Heart left ventricle (tissue), 16 donors: ENCODE measurements at regions not wholly inside any gene's neighbourhood (a gene's known extent, or its start where the extent isn't known, plus 50 kb on each side); places are given as distances from the start of the nearest gene placed in this dataset.

Source experiments
- ATAC-seq, 4 donors: fragments of 200-7000 bp; cut with Tn5 transposase; one replicate each; pipeline ENCODE4 v1.9.1; 2020 to 2022; ENCODE audit warnings: moderate library complexity in 4 of 4, mild to moderate bottlenecking in 3 of 4, moderate number of reproducible peaks in 1 of 4
- DNase-seq, 5 donors: peaks; one replicate each; pipeline ENCODE4 v3.0.0-alpha.2; 2020
- H3K27ac ChIP-seq, 12 donors: fragments of 200-600 bp; sonication (generic) in 4 of 12; one replicate each; pipeline versions ENCODE4 v1.5.0 to v1.8.0; 2016 to 2022; ENCODE audit warnings: mild to moderate bottlenecking in 2 of 12
- H3K27me3 ChIP-seq, 9 donors: fragments of 200-600 bp; sonication (generic) in 2 of 9; one replicate each; pipeline versions ENCODE4 v1.5.1 to v1.8.0; 2016 to 2022; ENCODE audit warnings: mild to moderate bottlenecking in 3 of 9
- H3K36me3 ChIP-seq, 9 donors: fragments of 200-600 bp; sonication (generic) in 2 of 9; one replicate each; pipeline versions ENCODE4 v1.5.0 to v1.8.0; 2018 to 2022; ENCODE audit warnings: mild to moderate bottlenecking in 2 of 9
- H3K4me1 ChIP-seq, 12 donors: fragments of 200-600 bp; sonication (generic) in 4 of 12; one replicate each; pipeline versions ENCODE4 v1.5.0 to v1.8.0; 2016 to 2022; ENCODE audit warnings: mild to moderate bottlenecking in 3 of 12
- H3K4me3 ChIP-seq, 12 donors: fragments of 200-600 bp; sonication (generic) in 4 of 12; one replicate each; pipeline versions ENCODE4 v1.5.0 to v1.8.0; 2017 to 2022; ENCODE audit warnings: mild to moderate bottlenecking in 9 of 12, moderate library complexity in 4 of 12
- H3K9me3 ChIP-seq, 12 donors: fragments of 200-600 bp; sonication (generic) in 4 of 12; one replicate each; pipeline versions ENCODE4 v1.5.0 to v1.8.0; 2016 to 2022; ENCODE audit warnings: mild to moderate bottlenecking in 1 of 12
- POLR2A ChIP-seq, 2 donors: fragments of 450-650 bp; IDR thresholded peaks; one replicate each; pipeline ENCODE4 v1.6.1; 2017; ENCODE audit warnings: antibody characterized with exemption in 2 of 2, mild to moderate bottlenecking in 2 of 2, moderate library complexity in 2 of 2
- WGBS, 4 donors: extraction: QIAGEN DNeasy Blood & Tissue Kit in 2 of 4; methylation state at CpG; one replicate each; pipeline versions ENCODE4 v1.1.5 to v1.1.7; 2013 to 2018; 5-methylcytosine and 5-hydroxymethylcytosine counted together
- intact Hi-C, 10 donors: fragments of 100-400 bp; cut with DNase I; formaldehyde crosslinking; loops; one replicate each; pipeline versions ENCODE4 v1.11.1 to v1.14.2; 2022
- TF ChIP-seq, protein P1 (sequence below), 12 donors: fragments of 200-600 bp; sonication (generic) in 4 of 12; IDR thresholded peaks; one replicate each; pipeline versions ENCODE4 v1.5.0 to v1.8.0; 2018 to 2022; ENCODE audit warnings: antibody characterized with exemption in 12 of 12, mild to moderate bottlenecking in 5 of 12
- donor health status: ischemic (EF 13 %, LVEDD 7.1; RV severe dilation, severe dysfunction).
- donor health status: healthy with polysubstance abuse.
- donor health status: DM: no; HTN: yes; CAD: no.
- donor health status: DM: no; HTN: no; CAD: no.
- donor health status: ischemic (EF 25% LVEDD 6.9; RV normal size, moderate dysfunction).
- donor health status: ischemic (EF 25% LVEDD 5.7; RV mildly dilated, moderate dysfunction).
- donor health status: healthy.
- donor health status: DM: yes; HTN: yes; CAD: no.
- donor health status: ischemic (EF 35%, LVEDD 5.7; RV mildly dilated, moderate dysfunction).
- donor health status: nonischemic (EF 11% LVEDD 7.7; RV severe dilation, severe dysfunction).
- donor health status: DM: yes; HTN: yes; CAD: no.
- donor health status: PGD.
- donor health status: ischemic (EF 29% LVEDD 5.4; RV normal size, mild dysfunction).
- donor health status: nonischemic (EF 23%, LVEDD 6.1; RV moderate dilation, normal function).

DNA sequence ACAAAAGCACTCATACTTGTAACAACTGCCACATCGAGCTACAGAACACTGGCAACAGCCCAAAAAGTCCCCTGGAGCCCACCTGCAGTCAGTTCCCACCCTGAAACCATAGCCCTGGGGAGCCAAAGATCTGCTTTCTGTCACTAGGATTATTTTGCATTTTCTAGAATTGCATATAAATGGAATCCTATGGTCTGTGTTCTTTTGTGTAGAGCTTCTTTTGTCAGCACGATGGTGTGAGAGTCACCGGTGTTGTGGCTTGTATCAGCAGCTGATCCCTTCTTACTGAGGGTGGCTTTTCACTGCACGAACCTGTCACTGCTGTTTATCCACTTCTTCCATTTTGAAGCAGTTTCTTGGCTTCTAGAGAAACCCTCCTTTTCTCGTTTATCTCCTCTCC, 60.1 kb upstream of the PRR23E start:
- Histone ChIP-seq H3K4me3 (no peak overlapping the region), H3K27me3 (peaks cover 0 to 18% (median 0%) of the 10 kb centered on the region in 9 donors), H3K36me3 (no peaks in the 10 kb centered on the region), H3K4me1 (peaks cover 0 to 38% (median 17%) of the 10 kb centered on the region in 12 donors), H3K9me3 (no peaks in the 10 kb centered on the region), H3K27ac (no peak overlapping the region)
- 52 to 59% (median 53%) methylated on average over 5 of the region's 5 CpGs for WGBS, 4 donors
- TF ChIP-seq, protein P1, sequence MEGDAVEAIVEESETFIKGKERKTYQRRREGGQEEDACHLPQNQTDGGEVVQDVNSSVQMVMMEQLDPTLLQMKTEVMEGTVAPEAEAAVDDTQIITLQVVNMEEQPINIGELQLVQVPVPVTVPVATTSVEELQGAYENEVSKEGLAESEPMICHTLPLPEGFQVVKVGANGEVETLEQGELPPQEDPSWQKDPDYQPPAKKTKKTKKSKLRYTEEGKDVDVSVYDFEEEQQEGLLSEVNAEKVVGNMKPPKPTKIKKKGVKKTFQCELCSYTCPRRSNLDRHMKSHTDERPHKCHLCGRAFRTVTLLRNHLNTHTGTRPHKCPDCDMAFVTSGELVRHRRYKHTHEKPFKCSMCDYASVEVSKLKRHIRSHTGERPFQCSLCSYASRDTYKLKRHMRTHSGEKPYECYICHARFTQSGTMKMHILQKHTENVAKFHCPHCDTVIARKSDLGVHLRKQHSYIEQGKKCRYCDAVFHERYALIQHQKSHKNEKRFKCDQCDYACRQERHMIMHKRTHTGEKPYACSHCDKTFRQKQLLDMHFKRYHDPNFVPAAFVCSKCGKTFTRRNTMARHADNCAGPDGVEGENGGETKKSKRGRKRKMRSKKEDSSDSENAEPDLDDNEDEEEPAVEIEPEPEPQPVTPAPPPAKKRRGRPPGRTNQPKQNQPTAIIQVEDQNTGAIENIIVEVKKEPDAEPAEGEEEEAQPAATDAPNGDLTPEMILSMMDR (IDR thresholded peaks at IDR 0.05), result no peak
- TF ChIP-seq POLR2A (IDR thresholded peaks at IDR 0.05), result no peak
- intact Hi-C loops, result loop anchor here in 1 of 10 donors (10.0 kb wide), 1 partner anchor 148 kb away; the partner anchor contains the start of gene PLXNA1
- DNase-seq (no peak), ATAC-seq (no peak)

DNA sequence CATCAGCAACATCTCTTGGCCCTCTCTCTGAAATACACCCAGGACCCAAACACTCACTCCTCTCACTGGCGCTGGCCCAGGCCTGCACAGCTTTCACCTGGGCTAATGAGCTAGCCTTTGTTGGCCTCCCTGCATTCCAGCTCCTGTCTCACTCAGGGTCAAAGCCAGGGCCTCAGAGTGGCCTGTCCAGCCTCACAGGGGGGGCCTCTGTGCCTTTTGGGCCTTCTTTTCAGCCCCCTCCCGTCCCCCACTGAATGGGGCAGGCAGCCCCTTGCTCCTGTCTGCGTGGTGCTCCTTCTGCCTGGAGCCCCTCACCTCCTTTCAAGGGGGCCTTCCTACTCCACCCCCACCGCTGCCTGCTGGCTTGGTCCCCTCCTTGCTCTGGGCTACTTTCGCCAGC, 59.0 kb upstream of the PRR23E start:
- TF ChIP-seq, protein P1 (IDR thresholded peaks at IDR 0.05), result no peak
- no peak for TF ChIP-seq POLR2A (IDR thresholded peaks at IDR 0.05)
- Histone ChIP-seq H3K27me3 (peaks cover 0 to 18% (median 0%) of the 10 kb centered on the region in 9 donors), H3K9me3 (no peaks in the 10 kb centered on the region), H3K27ac (no peak overlapping the region), H3K36me3 (no peaks in the 10 kb centered on the region), H3K4me1 (peaks cover 0 to 47% (median 20%) of the 10 kb centered on the region in 12 donors), H3K4me3 (no peak overlapping the region)
- intact Hi-C loops, result loop anchor here in 1 of 10 donors (10.0 kb wide), 1 partner anchor 149 kb away; the partner anchor contains the start of gene PLXNA1
- no peak for DNase-seq
- no peak for ATAC-seq
- 86 to 94% (median 88%) methylated on average over 5 of the region's 5 CpGs for WGBS, 4 donors

DNA sequence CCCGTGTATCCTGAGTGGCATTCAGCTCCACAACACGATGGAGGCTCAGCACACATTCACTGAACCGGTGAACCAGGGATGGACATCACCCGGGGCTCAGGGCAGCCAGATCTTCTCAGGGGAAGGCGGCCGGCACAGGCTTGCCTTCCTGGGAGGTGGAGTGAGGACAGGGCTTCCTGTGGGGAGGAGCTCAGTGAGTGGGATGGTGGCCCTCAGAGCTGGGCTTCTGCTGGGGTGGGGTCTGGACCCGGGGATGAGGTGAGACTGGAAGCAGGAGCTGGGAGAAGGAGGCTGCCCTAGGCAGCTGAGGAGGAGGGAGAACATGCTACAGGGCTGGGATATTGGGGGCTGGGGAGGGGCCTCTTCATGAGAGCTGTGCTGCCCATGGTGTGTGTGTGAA, 58.5 kb upstream of the PRR23E start:
- no peak overlapping the region for H3K27ac ChIP-seq
- ATAC-seq (no peak), DNase-seq (no peak)
- no peaks in the 10 kb centered on the region for H3K9me3 ChIP-seq
- TF ChIP-seq, protein P1 (IDR thresholded peaks at IDR 0.05), result no peak
- no peak for TF ChIP-seq POLR2A (IDR thresholded peaks at IDR 0.05)
- H3K27me3 ChIP-seq, result peaks cover 0 to 18% (median 0%) of the 10 kb centered on the region in 9 donors
- 41 to 56% (median 49%) methylated on average over 7 of the region's 7 CpGs for WGBS, 4 donors
- H3K4me1 ChIP-seq, result peaks cover 0 to 47% (median 20%) of the 10 kb centered on the region in 12 donors
- H3K4me3 ChIP-seq, result peak overlapping the region in 1 of 12 donors; percentile 43
- intact Hi-C loops, result loop anchor here in 1 of 10 donors (10.0 kb wide), 1 partner anchor 150 kb away; the partner anchor contains the start of gene PLXNA1
- no peaks in the 10 kb centered on the region for H3K36me3 ChIP-seq

DNA sequence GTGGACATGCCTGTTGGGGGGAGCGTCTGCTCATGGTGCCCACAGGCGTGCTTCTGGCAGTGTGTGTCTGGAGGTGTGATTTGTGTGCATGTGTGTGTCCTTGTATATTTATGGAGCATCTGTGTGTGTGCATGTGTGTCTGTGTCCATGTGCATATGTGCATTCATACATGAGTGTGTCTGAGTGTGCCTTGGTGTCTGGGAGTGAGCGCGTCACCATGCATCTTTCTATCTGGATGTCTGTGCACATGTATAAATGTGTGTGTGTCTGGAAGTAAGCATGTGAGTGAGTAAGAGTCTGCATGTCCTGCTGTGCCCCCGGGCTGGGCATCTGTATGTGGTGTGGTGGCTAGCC, 58.1 kb upstream of the PRR23E start:
- peaks cover 0 to 48% (median 20%) of the 10 kb centered on the region in 12 donors for H3K4me1 ChIP-seq
- no peaks in the 10 kb centered on the region for H3K9me3 ChIP-seq
- no peak for TF ChIP-seq POLR2A (IDR thresholded peaks at IDR 0.05)
- TF ChIP-seq, protein P1 (IDR thresholded peaks at IDR 0.05), result no peak
- H3K4me3 ChIP-seq, result peak overlapping the region in 9 of 12 donors; percentile 4 to 53 (median 38)
- H3K27me3 ChIP-seq, result peaks cover 0 to 18% (median 0%) of the 10 kb centered on the region in 9 donors
- 71 to 81% (median 76%) methylated on average over 3 to 5 of the region's 5 CpGs for WGBS, 4 donors
- H3K36me3 ChIP-seq, result no peaks in the 10 kb centered on the region
- H3K27ac ChIP-seq, result peak overlapping the region in 6 of 12 donors; percentile 54 to 85 (median 66)
- intact Hi-C loops, result loop anchor here in 1 of 10 donors (10.0 kb wide), 1 partner anchor 150 kb away; the partner anchor contains the start of gene PLXNA1
- no peak for ATAC-seq
- DNase-seq, result no peak
